ENCODE measurements at regions not wholly inside any gene's neighbourhood (a gene's known extent, or its start where the extent isn't known, plus 50 kb on each side); places are given as distances from the start of the nearest gene placed in this dataset.

- TF ChIP-seq ZBTB40 (IDR thresholded peaks at IDR 0.05) (no peak), ZBTB40 (CRISPR knock-in tag; IDR thresholded peaks at IDR 0.05) (peak; percentile 93), GATAD1 (CRISPR knock-in tag; IDR thresholded peaks at IDR 0.05) (peak; percentile 63; the same call in 1 of the 2 replicates), ISL2 (CRISPR knock-in tag; IDR thresholded peaks at IDR 0.05) (peak; percentile 68; the same call in 1 of the 2 replicates), DRAP1 (CRISPR knock-in tag; IDR thresholded peaks at IDR 0.05) (peak; percentile 73; the same call in 1 of the 2 replicates), HDAC1 (CRISPR knock-in tag; IDR thresholded peaks at IDR 0.05) (peak; percentile 98), ZNF274 (CRISPR knock-in tag; IDR thresholded peaks at IDR 0.05) (peak; percentile 95), PHF20 (CRISPR knock-in tag; IDR thresholded peaks at IDR 0.05) (peak; percentile 72; the same call in 1 of the 2 replicates), MEF2D (CRISPR knock-in tag; IDR thresholded peaks at IDR 0.05) (peak; percentile 95), ETV6 (CRISPR knock-in tag; conservative IDR thresholded peaks at IDR 0.05) (no peak), RBFOX2 (IDR thresholded peaks at IDR 0.05; ENCODE audit: low read depth, low read length) (no peak), ZFP36L2 (CRISPR knock-in tag; IDR thresholded peaks at IDR 0.05) (peak; percentile 23; the same call in 1 of the 2 replicates), GFI1 (CRISPR knock-in tag; IDR thresholded peaks at IDR 0.05; ENCODE audit: borderline replicate concordance) (peak; percentile 62; the same call in 1 of the 2 replicates), ZNF839 (CRISPR knock-in tag; IDR thresholded peaks at IDR 0.05; ENCODE audit: borderline replicate concordance) (peak; percentile 91; the same call in 1 of the 2 replicates), ZSCAN21 (CRISPR knock-in tag; IDR thresholded peaks at IDR 0.05; ENCODE audit: borderline replicate concordance) (peak; percentile 81; the same call in 1 of the 2 replicates), ZNF432 (CRISPR knock-in tag; IDR thresholded peaks at IDR 0.05; ENCODE audit: borderline replicate concordance) (peak; percentile 52; the same call in 1 of the 2 replicates), ATAD3A (CRISPR knock-in tag; IDR thresholded peaks at IDR 0.05) (no peak), HNRNPK (IDR thresholded peaks at IDR 0.05; ENCODE audit: low read depth, low read length, poor library complexity, severe bottlenecking) (no peak), ZNF83 (CRISPR knock-in tag; IDR thresholded peaks at IDR 0.05; ENCODE audit: borderline replicate concordance) (peak; percentile 97; the same call in 1 of the 2 replicates), HMG20A (CRISPR knock-in tag; IDR thresholded peaks at IDR 0.05; ENCODE audit: borderline replicate concordance) (peak; percentile 71; the same call in 1 of the 2 replicates), SP1 (IDR thresholded peaks at IDR 0.05) (no peak), SP1 (CRISPR knock-in tag; IDR thresholded peaks at IDR 0.05) (no peak), TARDBP (CRISPR knock-in tag; IDR thresholded peaks at IDR 0.05) (peak; percentile 99)
Measured at GRCh38 chr14:39762576-39763401, 330.6 kb upstream of the FBXO33 start (continued).

Measured in HepG2 (cell line).